WTC11 (cell line): ENCODE measurements at regions not wholly inside any gene's neighbourhood (a gene's known extent, or its start where the extent isn't known, plus 50 kb on each side); places are given as distances from the start of the nearest gene placed in this dataset.

Experiments
- ATAC-seq: fragments of 200-7000 bp; cut with Tn5 transposase; 2 replicates; pipeline ENCODE4 v1.10.0; 2021; ENCODE audit warnings: mild to moderate bottlenecking, moderate library complexity
- CTCF ChIA-PET: fragments of 300-600 bp; sonication (Branson Sonifier 250); formaldehyde crosslinking; loops from one replicate; lab custom pipeline; 2021; ENCODE audit warnings: antibody characterized with exemption; lab: Charles Lee
- POLR2A ChIA-PET: fragments of 350-600 bp; sonication (Branson Sonifier 250); formaldehyde crosslinking; loops from one replicate; lab custom pipeline; 2021; ENCODE audit warnings: antibody characterized with exemption; lab: Charles Lee
- DNase-seq: peaks from one replicate; pipeline ENCODE4 v3.0.0; 2021; ENCODE audit warnings: low spot score
- H3K27ac Mint-ChIP-seq: 2 replicates; pipeline ENCODE4 v1.8.0; 2021; ENCODE audit warnings: mixed read lengths
- H3K27me3 Mint-ChIP-seq: 2 replicates; pipeline ENCODE4 v1.8.0; 2021; ENCODE audit warnings: low read depth, mild to moderate bottlenecking, moderate library complexity, mixed read lengths
- H3K36me3 Mint-ChIP-seq: 2 replicates; pipeline ENCODE4 v1.8.0; 2021; ENCODE audit warnings: mixed read lengths
- H3K4me1 Mint-ChIP-seq: 2 replicates; pipeline ENCODE4 v1.8.0; 2022; ENCODE audit warnings: mixed read lengths
- H3K4me3 Mint-ChIP-seq: 2 replicates; pipeline ENCODE4 v1.8.0; 2021; ENCODE audit warnings: mild to moderate bottlenecking, moderate library complexity, mixed read lengths
- H3K9me3 Mint-ChIP-seq: 2 replicates; pipeline ENCODE4 v1.8.0; 2021; ENCODE audit warnings: mixed read lengths
- ARID4B ChIP-seq: sonication (generic); formaldehyde crosslinking; IDR thresholded peaks from 2 replicates; pipeline ENCODE4 v1.8.0; 2023; ENCODE audit warnings: missing genetic modification reagents, mild to moderate bottlenecking, borderline replicate concordance
- ATF1 ChIP-seq: sonication (generic); formaldehyde crosslinking; IDR thresholded peaks from 2 replicates; pipeline ENCODE4 v1.8.1; 2023; ENCODE audit warnings: mild to moderate bottlenecking, moderate library complexity, missing genetic modification reagents
- ATF2 ChIP-seq: sonication (generic); formaldehyde crosslinking; IDR thresholded peaks from 2 replicates; pipeline ENCODE4 v1.8.1; 2022; ENCODE audit warnings: low read depth, missing genetic modification reagents, borderline replicate concordance
- CDX4 ChIP-seq: fragments of 250-450 bp; sonication (Bioruptor Pico); IDR thresholded peaks from 2 replicates; pipeline ENCODE4 v1.9.0; 2021; ENCODE audit warnings: moderate library complexity, mild to moderate bottlenecking, inconsistent platforms, borderline replicate concordance
- CREB1 ChIP-seq: sonication (generic); formaldehyde crosslinking; IDR thresholded peaks from 2 replicates; pipeline ENCODE4 v1.8.0; 2023; ENCODE audit warnings: mild to moderate bottlenecking, missing genetic modification reagents
- E2F5 ChIP-seq: sonication (generic); formaldehyde crosslinking; IDR thresholded peaks from 2 replicates; pipeline ENCODE4 v1.8.1; 2022; ENCODE audit warnings: mild to moderate bottlenecking, moderate library complexity, missing genetic modification reagents
- IRF1 ChIP-seq: sonication (generic); formaldehyde crosslinking; IDR thresholded peaks from 2 replicates; pipeline ENCODE4 v1.8.0; 2023; ENCODE audit warnings: missing genetic modification reagents
- MAX ChIP-seq: sonication (generic); formaldehyde crosslinking; IDR thresholded peaks from 2 replicates; pipeline ENCODE4 v1.8.0; 2022; ENCODE audit warnings: mild to moderate bottlenecking, missing genetic modification reagents
- NFATC4 ChIP-seq: fragments of 250-450 bp; sonication (Bioruptor Pico); IDR thresholded peaks from 2 replicates; pipeline ENCODE4 v1.9.0; 2021; ENCODE audit warnings: mild to moderate bottlenecking
- NR3C1 ChIP-seq: sonication (generic); formaldehyde crosslinking; conservative IDR thresholded peaks from 2 replicates; pipeline ENCODE4 v1.8.1; 2023; ENCODE audit warnings: low read depth, mild to moderate bottlenecking, missing genetic modification reagents
- OVOL2 ChIP-seq: fragments of 250-450 bp; sonication (Bioruptor Pico); IDR thresholded peaks from 2 replicates; pipeline ENCODE4 v1.9.0; 2021; ENCODE audit warnings: mild to moderate bottlenecking, borderline replicate concordance
- PRDM15 ChIP-seq: sonication (generic); formaldehyde crosslinking; IDR thresholded peaks from 2 replicates; pipeline ENCODE4 v1.8.0; 2022; ENCODE audit warnings: missing genetic modification reagents
- TCF7 ChIP-seq: sonication (generic); formaldehyde crosslinking; IDR thresholded peaks from 2 replicates; pipeline ENCODE4 v1.8.0; 2022; ENCODE audit warnings: mild to moderate bottlenecking, low read depth, missing genetic modification reagents, moderate library complexity
- TEAD1 ChIP-seq: sonication (generic); formaldehyde crosslinking; IDR thresholded peaks from 2 replicates; pipeline ENCODE4 v1.8.0; 2022; ENCODE audit warnings: mild to moderate bottlenecking, missing genetic modification reagents
- TEAD4 ChIP-seq: sonication (generic); formaldehyde crosslinking; IDR thresholded peaks from 2 replicates; pipeline ENCODE4 v1.8.0; 2022; ENCODE audit warnings: mild to moderate bottlenecking, missing genetic modification reagents
- ZMAT4 ChIP-seq: fragments of 250-450 bp; sonication (Bioruptor Pico); IDR thresholded peaks from 2 replicates; pipeline ENCODE4 v1.9.0; 2021; ENCODE audit warnings: mild to moderate bottlenecking
- ZNF219 ChIP-seq: sonication (generic); formaldehyde crosslinking; IDR thresholded peaks from 2 replicates; pipeline ENCODE4 v1.8.0; 2023; ENCODE audit warnings: missing genetic modification reagents, mild to moderate bottlenecking, borderline replicate concordance
- ZNF512 ChIP-seq: sonication (generic); formaldehyde crosslinking; IDR thresholded peaks from 2 replicates; pipeline ENCODE4 v1.8.1; 2022; ENCODE audit warnings: missing genetic modification reagents, borderline replicate concordance
- ZNF671 ChIP-seq: fragments of 250-450 bp; sonication (Bioruptor Pico); IDR thresholded peaks from 2 replicates; pipeline ENCODE4 v1.8.0; 2021; ENCODE audit warnings: mild to moderate bottlenecking
- ZSCAN18 ChIP-seq: fragments of 250-450 bp; sonication (Bioruptor Pico); IDR thresholded peaks from 2 replicates; pipeline ENCODE4 v2.1.2; 2022; ENCODE audit warnings: mild to moderate bottlenecking, moderate library complexity

- ChIA-PET POLR2A (no interaction called here), CTCF (no interaction called here)
- Mint-ChIP-seq H3K36me3 (0 out of 2 replicates have a peak, but pooled peaks cover 1% of the 10 kb centered on the region), H3K4me3 (no peak overlapping the region), H3K27me3 (peaks cover 17% of the 10 kb centered on the region), H3K4me1 (peaks cover 78% of the 10 kb centered on the region), H3K27ac (no peak overlapping the region), H3K9me3 (peaks cover 2% of the 10 kb centered on the region)
- ATAC-seq (no peak), DNase-seq (no peak)
- TF ChIP-seq ARID4B (CRISPR knock-in tag) (no peak), ATF1 (no peak), MAX (CRISPR knock-in tag) (no peak), IRF1 (CRISPR knock-in tag) (no peak), CREB1 (CRISPR knock-in tag) (no peak), TEAD1 (CRISPR knock-in tag) (no peak), ZNF219 (no peak), NR3C1 (CRISPR knock-in tag) (no peak), ZSCAN18 (CRISPR knock-in tag) (no peak), ATF2 (no peak), TEAD4 (CRISPR knock-in tag) (no peak), OVOL2 (CRISPR knock-in tag) (no peak), PRDM15 (CRISPR knock-in tag) (no peak), E2F5 (no peak), TCF7 (no peak), ZMAT4 (CRISPR knock-in tag) (no peak), ZNF671 (no peak), NFATC4 (no peak), ZNF512 (no peak), CDX4 (CRISPR knock-in tag) (no peak)
Measured at GRCh38 chr18:57088883-57089282, 58.0 kb upstream of the BOD1L2 start.
